ENCODE measurements at regions not wholly inside any gene's neighbourhood (a gene's known extent, or its start where the extent isn't known, plus 50 kb on each side); places are given as distances from the start of the nearest gene placed in this dataset.

GRCh38 chr20:22984606-22985005, 50.5 kb upstream of the SSTR4 start:
- CTCF ChIA-PET (ENCODE audit: low intra/inter-chr PET ratio, low total read pairs) = no interaction called here
- no peaks in the 10 kb centered on the region for H3K36me3 ChIP-seq (replicated peaks in 1 of 2; ENCODE audit: control insufficient read depth in 1 of 2, insufficient read depth in 2 of 2, low read length in 2 of 2)

GRCh38 chr20:22985239-22985778, 49.8 kb upstream of the SSTR4 start:
- H3K27ac ChIP-seq (ENCODE audit: extremely low read length, insufficient read depth, low read length) = no peak overlapping the region
- peaks cover 0 to 10% of the 10 kb centered on the region in 2 experiments; a peak in 2 of 5 replicates for H3K27me3 ChIP-seq (ENCODE audit: control insufficient read depth in 1 of 2, insufficient read depth in 2 of 2, low read length in 2 of 2)
- in situ Hi-C loops (cut with HindIII; ENCODE audit: extremely low pct_ligation_motif_present, low pct_unique_long_range_greater_than_20kb) (loop anchor here (25.0 kb wide), 1 partner anchor 648 kb away; no protein-coding TSS in a partner anchor), intact Hi-C loops (cut with micrococcal nuclease; ENCODE audit: unreplicated experiment) (no loop called here)
- DNase-seq (ENCODE audit: low spot score) (no peak), ATAC-seq (no peak), FAIRE-seq (no peak)
- H3K4me1 ChIP-seq (ENCODE audit: insufficient read depth, low read length) = no peaks in the 10 kb centered on the region
- H2AFZ ChIP-seq (ENCODE audit: low read length) = no peak overlapping the region
- no peaks in the 10 kb centered on the region for H3K9me3 ChIP-seq (ENCODE audit: low read length)
- no peaks in the 10 kb centered on the region for H3K36me3 ChIP-seq (replicated peaks in 1 of 2; ENCODE audit: control insufficient read depth in 1 of 2, insufficient read depth in 2 of 2, low read length in 2 of 2)
- H3K4me3 ChIP-seq (replicated peaks in 1 of 3; ENCODE audit: insufficient read depth in 1 of 3, low read depth in 2 of 3, low read length in 3 of 3) = no peak overlapping the region
- H3K79me2 ChIP-seq (ENCODE audit: insufficient read depth, low read length) = no peaks in the 10 kb centered on the region
- H3K9ac ChIP-seq (ENCODE audit: insufficient read depth, low read depth, low read length) = no peak overlapping the region
- CTCF ChIA-PET (ENCODE audit: low intra/inter-chr PET ratio, low total read pairs) = no interaction called here
- BruUV-seq (replicated peaks) = no TSS peak
- H3K4me2 ChIP-seq (ENCODE audit: low read depth, low read length) = no peak overlapping the region
- POLR2A ChIA-PET = no interaction called here
- no peaks in the 10 kb centered on the region for H4K20me1 ChIP-seq (ENCODE audit: insufficient read depth, low read length)
- 33% methylated on average over 5 of the region's 5 CpGs for WGBS (ENCODE audit: low lambda C conversion rate)
- TF ChIP-seq ZNF768 (CRISPR knock-in tag; IDR thresholded peaks at IDR 0.05) (no peak), FOXP1 (IDR thresholded peaks at IDR 0.05) (no peak), FOXP1 (CRISPR knock-in tag; IDR thresholded peaks at IDR 0.05) (no peak), ZNF256 (CRISPR knock-in tag; conservative IDR thresholded peaks at IDR 0.05) (no peak), ZNF512 (CRISPR knock-in tag; IDR thresholded peaks at IDR 0.05) (no peak), ZNF776 (CRISPR knock-in tag; IDR thresholded peaks at IDR 0.05) (no peak), ZNF790 (CRISPR knock-in tag; IDR thresholded peaks at IDR 0.05; ENCODE audit: borderline replicate concordance) (no peak), MAFK (conservative IDR thresholded peaks at IDR 0.05 in 1 of 2, IDR thresholded peaks at IDR 0.05 in 1 of 2; ENCODE audit: low read length in 2 of 2) (no peak), GABPB1 (CRISPR knock-in tag; IDR thresholded peaks at IDR 0.05) (no peak), ZNF615 (CRISPR knock-in tag; IDR thresholded peaks at IDR 0.05; ENCODE audit: borderline replicate concordance) (no peak), HES4 (CRISPR knock-in tag; IDR thresholded peaks at IDR 0.05; ENCODE audit: borderline replicate concordance) (no peak), SPEN (CRISPR knock-in tag; IDR thresholded peaks at IDR 0.05; ENCODE audit: low read depth) (no peak), GATAD2A (CRISPR knock-in tag; IDR thresholded peaks at IDR 0.05) (no peak), SUZ12 (IDR thresholded peaks at IDR 0.05; ENCODE audit: low read depth, low read length) (no peak), ZZZ3 (CRISPR knock-in tag; IDR thresholded peaks at IDR 0.05; ENCODE audit: borderline replicate concordance) (no peak), TFAP4 (IDR thresholded peaks at IDR 0.05; ENCODE audit: borderline replicate concordance, low read depth) (no peak), SRSF4 (IDR thresholded peaks at IDR 0.05; ENCODE audit: low read depth, low read length, poor library complexity, severe bottlenecking) (no peak), NR2F6 (IDR thresholded peaks at IDR 0.05) (no peak), NR2F6 (CRISPR knock-in tag; IDR thresholded peaks at IDR 0.05) (no peak)

More at GRCh38 chr20:22984606-22985005, 50.5 kb upstream of the SSTR4 start:
- H3K4me3 ChIP-seq (replicated peaks in 1 of 3; ENCODE audit: insufficient read depth in 1 of 3, low read depth in 2 of 3, low read length in 3 of 3) = no peak overlapping the region
- H3K9me3 ChIP-seq (ENCODE audit: low read length) = no peaks in the 10 kb centered on the region
- no TSS peak for BruUV-seq (replicated peaks)
- no peaks in the 10 kb centered on the region for H4K20me1 ChIP-seq (ENCODE audit: insufficient read depth, low read length)
- POLR2A ChIA-PET = no interaction called here
- 33% methylated on average over 8 of the region's 8 CpGs for WGBS (ENCODE audit: low lambda C conversion rate)
- H3K79me2 ChIP-seq (ENCODE audit: insufficient read depth, low read length) = no peaks in the 10 kb centered on the region
- H3K27ac ChIP-seq (ENCODE audit: extremely low read length, insufficient read depth, low read length) = no peak overlapping the region
- DNase-seq (ENCODE audit: low spot score) = no peak
- no peak for FAIRE-seq
- intact Hi-C loops (cut with micrococcal nuclease; ENCODE audit: unreplicated experiment) (no loop called here), in situ Hi-C loops (cut with HindIII; ENCODE audit: extremely low pct_ligation_motif_present, low pct_unique_long_range_greater_than_20kb) (loop anchor here (25.0 kb wide), 1 partner anchor 647 kb away; no protein-coding TSS in a partner anchor)
- no peak overlapping the region for H2AFZ ChIP-seq (ENCODE audit: low read length)
- no peak for ATAC-seq
- no peak overlapping the region for H3K9ac ChIP-seq (ENCODE audit: insufficient read depth, low read depth, low read length)
- no peak for TF ChIP-seq AGO2 (optimal IDR thresholded peaks at IDR 0.05; ENCODE audit: low read depth, low read length)
- H3K4me1 ChIP-seq (ENCODE audit: insufficient read depth, low read length) = no peaks in the 10 kb centered on the region
- H3K4me2 ChIP-seq (ENCODE audit: low read depth, low read length) = no peak overlapping the region
- H3K27me3 ChIP-seq (ENCODE audit: control insufficient read depth in 1 of 2, insufficient read depth in 2 of 2, low read length in 2 of 2) = peaks cover 0 to 10% of the 10 kb centered on the region in 2 experiments; a peak in 2 of 5 replicates

Data from HepG2 (cell line).